AG04450 (cell line): ENCODE measurements at regions not wholly inside any gene's neighbourhood (a gene's known extent, or its start where the extent isn't known, plus 50 kb on each side); places are given as distances from the start of the nearest gene placed in this dataset.
"Not testable (repeated sequence)": the region's sequence is repeated elsewhere in the genome, so short reads cannot be mapped to it uniquely, and the experiment has no call there.

Experiments used
- CTCF ChIA-PET: fragments of 300-600, 350-600 bp; formaldehyde crosslinking; extraction: SDS; loops from one replicate; lab custom pipeline; 2022; ENCODE audit warnings: antibody characterized with exemption, inconsistent platforms; lab: Charles Lee
- POLR2A ChIA-PET: fragments of 350-600 bp; formaldehyde crosslinking; extraction: SDS; loops from one replicate; lab custom pipeline; 2021; ENCODE audit warnings: antibody characterized with exemption, inconsistent platforms; lab: Yijun Ruan, JAX
- DNase-seq: peaks from one replicate; pipeline ENCODE4 v3.0.0-alpha.2; 2011; ENCODE audit warnings: low read depth, low spot score
- H3K27ac ChIP-seq: one replicate; pipeline ENCODE4 v1.5.1; 2012; ENCODE audit warnings: low read depth, low read length, control low read depth
- H3K27me3 ChIP-seq: one replicate; pipeline ENCODE4 v1.6.0; 2012; ENCODE audit warnings: low read length; ENCODE audit not compliant: control insufficient read depth, insufficient read depth
- H3K4me3 ChIP-seq: 2 replicates; pipeline ENCODE4 v1.5.1; 2011; ENCODE audit warnings: mild to moderate bottlenecking, low read depth, low read length, control low read depth
- H3K9me3 ChIP-seq: 2 replicates; pipeline ENCODE4 v1.5.1; 2012; ENCODE audit warnings: low read length; ENCODE audit not compliant: control insufficient read depth, insufficient read depth
- TF ChIP-seq, protein P1 (sequence below): IDR thresholded peaks from 2 replicates; pipeline ENCODE4 v1.5.1; 2011; ENCODE audit warnings: low read depth, low read length, control low read depth, inconsistent platforms

DNA sequence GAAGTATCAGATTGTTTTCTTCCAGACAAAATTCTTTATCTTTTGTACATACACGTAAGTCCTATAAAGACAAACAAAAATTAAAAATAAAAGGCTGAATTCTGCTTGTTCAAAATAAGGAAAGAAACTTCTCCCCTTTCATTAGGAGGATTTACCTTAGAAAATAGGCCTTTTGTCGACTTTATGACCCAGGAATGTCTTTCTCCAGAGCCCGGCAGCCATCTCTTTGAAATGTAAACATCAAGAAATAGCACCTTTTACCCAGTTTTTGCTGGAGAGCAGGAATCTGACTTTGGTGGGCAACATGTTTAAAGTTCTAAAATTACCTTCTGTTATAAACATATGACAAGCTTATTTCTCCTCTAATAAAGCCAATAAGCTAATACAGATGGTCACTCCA is 373.0 kb upstream of the FTMT start:
- no peak for DNase-seq
- TF ChIP-seq, protein P1, sequence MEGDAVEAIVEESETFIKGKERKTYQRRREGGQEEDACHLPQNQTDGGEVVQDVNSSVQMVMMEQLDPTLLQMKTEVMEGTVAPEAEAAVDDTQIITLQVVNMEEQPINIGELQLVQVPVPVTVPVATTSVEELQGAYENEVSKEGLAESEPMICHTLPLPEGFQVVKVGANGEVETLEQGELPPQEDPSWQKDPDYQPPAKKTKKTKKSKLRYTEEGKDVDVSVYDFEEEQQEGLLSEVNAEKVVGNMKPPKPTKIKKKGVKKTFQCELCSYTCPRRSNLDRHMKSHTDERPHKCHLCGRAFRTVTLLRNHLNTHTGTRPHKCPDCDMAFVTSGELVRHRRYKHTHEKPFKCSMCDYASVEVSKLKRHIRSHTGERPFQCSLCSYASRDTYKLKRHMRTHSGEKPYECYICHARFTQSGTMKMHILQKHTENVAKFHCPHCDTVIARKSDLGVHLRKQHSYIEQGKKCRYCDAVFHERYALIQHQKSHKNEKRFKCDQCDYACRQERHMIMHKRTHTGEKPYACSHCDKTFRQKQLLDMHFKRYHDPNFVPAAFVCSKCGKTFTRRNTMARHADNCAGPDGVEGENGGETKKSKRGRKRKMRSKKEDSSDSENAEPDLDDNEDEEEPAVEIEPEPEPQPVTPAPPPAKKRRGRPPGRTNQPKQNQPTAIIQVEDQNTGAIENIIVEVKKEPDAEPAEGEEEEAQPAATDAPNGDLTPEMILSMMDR = no peak
- Histone ChIP-seq H3K9me3 (no peaks in the 10 kb centered on the region), H3K27me3 (no peaks in the 10 kb centered on the region), H3K4me3 (no peak overlapping the region), H3K27ac (no peak overlapping the region)
- ChIA-PET POLR2A (no interaction called here), CTCF (no interaction called here)

DNA sequence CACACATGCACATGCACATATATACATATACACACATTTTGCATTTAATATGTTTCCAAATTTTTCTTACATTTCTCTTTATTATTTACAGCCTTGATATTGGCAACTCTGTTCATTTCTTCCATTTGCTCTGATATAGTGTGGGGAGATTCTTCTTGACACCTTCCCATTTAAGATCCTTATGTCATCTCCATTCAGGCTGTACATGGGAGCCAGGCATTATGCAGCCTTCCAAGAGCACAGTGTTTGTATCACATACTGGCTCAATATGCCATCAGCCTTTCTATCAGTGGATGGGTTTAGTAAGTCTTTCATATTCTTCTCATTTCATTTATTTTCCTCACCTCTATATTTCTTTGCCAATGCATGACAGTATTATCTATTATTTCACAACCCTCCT is 372.3 kb upstream of the FTMT start:
- TF ChIP-seq, protein P1 = no peak
- Histone ChIP-seq H3K4me3 (no peak overlapping the region), H3K9me3 (no peaks in the 10 kb centered on the region), H3K27me3 (no peaks in the 10 kb centered on the region), H3K27ac (no peak overlapping the region)
- POLR2A ChIA-PET = no interaction called here
- CTCF ChIA-PET = no interaction called here
- no peak for DNase-seq

DNA sequence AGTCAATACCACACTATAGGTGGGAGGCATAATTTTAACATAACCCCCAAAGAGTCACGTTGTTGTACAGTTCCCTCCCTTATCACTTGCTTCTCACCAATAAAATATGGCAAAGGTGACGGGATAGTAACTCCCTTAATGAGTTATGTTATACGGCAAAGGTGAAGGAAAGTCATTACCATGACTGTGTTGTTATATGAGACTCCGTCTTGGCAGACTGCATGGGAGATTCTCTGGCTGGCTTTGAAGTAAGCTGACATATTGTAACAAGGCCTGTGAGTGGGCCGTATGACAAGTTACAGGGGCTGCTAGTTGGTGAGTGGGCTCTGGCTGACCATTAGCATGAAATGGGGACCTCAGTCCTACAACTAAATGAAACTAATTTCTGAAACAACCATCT is 366.4 kb upstream of the FTMT start:
- Histone ChIP-seq H3K9me3 (no peaks in the 10 kb centered on the region), H3K27ac (no peak overlapping the region), H3K27me3 (no peaks in the 10 kb centered on the region), H3K4me3 (no peak overlapping the region)
- POLR2A ChIA-PET = no interaction called here
- no peak for DNase-seq
- TF ChIP-seq, protein P1 = no peak
- CTCF ChIA-PET = no interaction called here

DNA sequence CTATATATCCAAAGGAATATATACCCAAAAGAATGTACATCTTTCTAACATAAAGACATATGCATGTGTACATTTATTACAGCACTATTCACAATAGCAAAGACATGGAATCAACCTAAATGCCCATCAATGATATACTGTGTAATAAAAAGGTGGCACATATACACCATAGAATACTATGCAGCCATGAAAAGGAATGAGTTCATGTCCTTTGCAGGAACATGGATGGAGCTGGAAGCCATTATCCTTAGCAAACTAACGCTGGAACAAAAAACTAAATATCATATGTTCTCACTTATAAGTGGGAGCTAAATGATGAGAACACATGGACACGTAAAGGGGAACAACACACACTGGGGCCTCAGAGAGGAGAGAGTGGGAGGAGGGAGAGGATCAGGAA is 365.7 kb upstream of the FTMT start:
- H3K4me3 ChIP-seq, POLR2A ChIA-PET, DNase-seq, CTCF ChIA-PET, H3K9me3 ChIP-seq, H3K27me3 ChIP-seq, H3K27ac ChIP-seq: not testable (repeated sequence)

DNA sequence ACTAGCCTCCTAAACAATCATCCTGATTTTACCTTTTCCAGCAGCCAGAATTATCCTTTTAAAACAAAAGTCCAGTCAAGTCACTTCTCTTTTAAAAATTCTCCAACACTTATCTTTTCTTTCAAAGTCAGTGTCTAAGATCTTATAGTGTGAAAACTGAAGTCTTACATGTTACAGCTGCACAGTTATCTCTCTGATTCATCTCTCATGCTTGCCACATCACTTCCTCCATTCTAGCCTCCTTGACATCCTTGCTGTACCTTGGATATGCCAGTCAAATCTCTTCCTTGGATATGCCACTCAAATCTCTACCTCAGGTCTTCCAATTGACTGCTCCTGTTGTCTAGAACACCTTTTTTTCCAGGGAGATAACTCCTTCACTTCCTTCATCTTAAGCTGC is 361.7 kb upstream of the FTMT start:
- DNase-seq = no peak
- no peaks in the 10 kb centered on the region for H3K9me3 ChIP-seq
- ChIA-PET CTCF (no interaction called here), POLR2A (no interaction called here)
- TF ChIP-seq, protein P1 = no peak
- H3K4me3 ChIP-seq = no peak overlapping the region
- no peak overlapping the region for H3K27ac ChIP-seq
- H3K27me3 ChIP-seq = no peaks in the 10 kb centered on the region

DNA sequence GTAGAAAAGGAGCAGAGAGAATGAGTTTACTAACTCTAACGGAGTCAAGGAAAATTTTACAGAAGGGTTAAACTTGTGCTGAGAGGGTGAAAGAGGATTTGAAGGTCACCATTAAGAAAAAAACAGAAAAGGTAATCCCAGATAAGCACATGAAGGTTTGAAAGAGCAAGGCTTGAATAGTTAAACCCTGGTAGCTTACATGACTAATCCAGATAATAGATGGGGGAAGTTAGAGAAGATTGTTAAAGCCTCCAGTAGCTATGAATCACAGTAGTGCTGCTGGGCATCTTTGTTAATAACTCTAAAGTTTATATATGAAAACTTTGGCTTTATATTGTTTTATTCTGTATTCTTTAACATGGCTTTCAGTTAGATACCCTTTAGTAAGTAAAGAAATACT is 354.5 kb upstream of the FTMT start:
- Histone ChIP-seq H3K9me3 (no peaks in the 10 kb centered on the region), H3K27ac (no peak overlapping the region), H3K4me3 (no peak overlapping the region), H3K27me3 (no peaks in the 10 kb centered on the region)
- POLR2A ChIA-PET = no interaction called here
- DNase-seq = no peak
- TF ChIP-seq, protein P1 = no peak
- CTCF ChIA-PET = no interaction called here
